A673 (cell line): ENCODE measurements at regions not wholly inside any gene's neighbourhood (a gene's known extent, or its start where the extent isn't known, plus 50 kb on each side); places are given as distances from the start of the nearest gene placed in this dataset.

Experiments used
- BruUV-seq: library from RNA; stranded (reverse); fragments of 400-500 nt; replicated peaks from 2 replicates; lab custom pipeline; 2021; lab: Mats Ljungman, UMichigan
- CTCF ChIA-PET: fragments of 300-600 bp; sonication (Branson Sonifier 250); formaldehyde crosslinking; loops from one replicate; lab custom pipeline; 2022; ENCODE audit warnings: antibody characterized with exemption; lab: Charles Lee
- POLR2A ChIA-PET: fragments of 300-600 bp; sonication (Branson Sonifier 250); formaldehyde crosslinking; loops from one replicate; lab custom pipeline; 2022; ENCODE audit warnings: antibody characterized with exemption; ENCODE audit not compliant: low non-redundant PET; lab: Charles Lee
- DNase-seq: peaks from one replicate; pipeline ENCODE4 v3.0.0-alpha.2; 2015; ENCODE audit warnings: low spot score
- H3K27ac ChIP-seq: fragments of 200-600 bp; sonication (generic); 2 replicates; pipeline ENCODE4 v1.5.1; 2016; ENCODE audit warnings: mixed run types, low read depth, mild to moderate bottlenecking, mixed read lengths, antibody characterized with exemption, low read length; ENCODE audit not compliant: poor library complexity, severe bottlenecking
- H3K27me3 ChIP-seq: fragments of 200-600 bp; sonication (generic); replicated peaks from 2 replicates; pipeline ENCODE4 v1.6.1; 2017; ENCODE audit warnings: mixed run types, low read depth, mild to moderate bottlenecking, mixed read lengths, antibody characterized with exemption, low read length; ENCODE audit not compliant: insufficient read depth, poor library complexity
- H3K36me3 ChIP-seq: fragments of 200-600 bp; sonication (generic); 2 replicates; pipeline ENCODE4 v1.6.1; 2016; ENCODE audit warnings: mixed run types, mild to moderate bottlenecking, mixed read lengths, antibody characterized with exemption, low read length; ENCODE audit not compliant: insufficient read depth, poor library complexity, severe bottlenecking
- H3K4me1 ChIP-seq: fragments of 200-600 bp; sonication (generic); 2 replicates; pipeline ENCODE4 v1.6.1; 2017; ENCODE audit warnings: mixed run types, mild to moderate bottlenecking, mixed read lengths, antibody characterized with exemption, low read length; ENCODE audit not compliant: insufficient read depth, poor library complexity, severe bottlenecking
- H3K4me3 ChIP-seq: fragments of 200-600 bp; sonication (generic); 2 replicates; pipeline ENCODE4 v1.5.1; 2016; ENCODE audit warnings: low read depth, mixed run types, mild to moderate bottlenecking, mixed read lengths, low read length; ENCODE audit not compliant: poor library complexity, severe bottlenecking
- H3K9me3 ChIP-seq: fragments of 200-600 bp; sonication (generic); 2 replicates; pipeline ENCODE4 v1.6.1; 2016; ENCODE audit warnings: mixed run types, low read depth, mild to moderate bottlenecking, mixed read lengths, antibody characterized with exemption, low read length; ENCODE audit not compliant: poor library complexity, severe bottlenecking
- CTCF ChIP-seq: fragments of 300-800, 200-600 bp; sonication (generic); conservative IDR thresholded peaks from 2 replicates; pipeline ENCODE4 v1.5.1; 2017; ENCODE audit warnings: low read depth, mild to moderate bottlenecking, antibody characterized with exemption, low read length, moderate library complexity, mixed read lengths
- EZH2 ChIP-seq: fragments of 200-600 bp; sonication (generic); IDR thresholded peaks from 2 replicates; pipeline ENCODE4 v1.6.1; 2017; ENCODE audit warnings: borderline replicate concordance, low read depth, mild to moderate bottlenecking, mixed read lengths, antibody characterized with exemption, low read length; ENCODE audit not compliant: poor library complexity, severe bottlenecking
- intact Hi-C: fragments of 100-400 bp; cut with micrococcal nuclease; formaldehyde crosslinking; loops from one replicate; pipeline ENCODE4 v1.10.0; 2022; ENCODE audit not compliant: unreplicated experiment

GRCh38 chr6:44627091-44627882, 239.8 kb downstream of the CDC5L start:
- ChIA-PET POLR2A (no interaction called here), CTCF (interaction anchor here (0.7 to 1.3 kb wide), 2 partner anchors 152 to 1616 kb away, joined by 3 to 5 read pairs; no protein-coding TSS in a partner anchor)
- Histone ChIP-seq H3K9me3 (no peaks in the 10 kb centered on the region), H3K27ac (no peak overlapping the region), H3K4me1 (no peaks in the 10 kb centered on the region), H3K27me3 (no peaks in the 10 kb centered on the region), H3K4me3 (no peak overlapping the region), H3K36me3 (no peaks in the 10 kb centered on the region)
- DNase-seq, result no peak
- intact Hi-C loops, result no loop called here
- BruUV-seq, result no TSS peak
- TF ChIP-seq EZH2 (no peak), CTCF (no peak)

GRCh38 chr6:44627883-44628271, 240.4 kb downstream of the CDC5L start:
- H3K36me3 ChIP-seq, result no peaks in the 10 kb centered on the region
- H3K27me3 ChIP-seq, result no peaks in the 10 kb centered on the region
- no peak for TF ChIP-seq CTCF
- DNase-seq, result no peak
- no peak overlapping the region for H3K27ac ChIP-seq
- ChIA-PET POLR2A (no interaction called here), CTCF (interaction anchor here (0.7 to 1.3 kb wide), 2 partner anchors 152 to 1616 kb away, joined by 3 to 5 read pairs; no protein-coding TSS in a partner anchor)
- H3K4me3 ChIP-seq, result no peak overlapping the region
- no TSS peak for BruUV-seq
- intact Hi-C loops, result no loop called here
- no peaks in the 10 kb centered on the region for H3K4me1 ChIP-seq
- no peaks in the 10 kb centered on the region for H3K9me3 ChIP-seq

GRCh38 chr6:44628347-44628746, 240.8 kb downstream of the CDC5L start:
- ChIA-PET POLR2A (no interaction called here), CTCF (no interaction called here)
- Histone ChIP-seq H3K4me1 (no peaks in the 10 kb centered on the region), H3K27me3 (no peaks in the 10 kb centered on the region), H3K27ac (no peak overlapping the region), H3K36me3 (no peaks in the 10 kb centered on the region), H3K4me3 (no peak overlapping the region), H3K9me3 (no peaks in the 10 kb centered on the region)
- no peak for TF ChIP-seq CTCF
- no peak for TF ChIP-seq EZH2
- no peak for DNase-seq
- BruUV-seq, result no TSS peak
- intact Hi-C loops, result no loop called here
